ENCODE measurements at regions not wholly inside any gene's neighbourhood (a gene's known extent, or its start where the extent isn't known, plus 50 kb on each side); places are given as distances from the start of the nearest gene placed in this dataset.

DNA sequence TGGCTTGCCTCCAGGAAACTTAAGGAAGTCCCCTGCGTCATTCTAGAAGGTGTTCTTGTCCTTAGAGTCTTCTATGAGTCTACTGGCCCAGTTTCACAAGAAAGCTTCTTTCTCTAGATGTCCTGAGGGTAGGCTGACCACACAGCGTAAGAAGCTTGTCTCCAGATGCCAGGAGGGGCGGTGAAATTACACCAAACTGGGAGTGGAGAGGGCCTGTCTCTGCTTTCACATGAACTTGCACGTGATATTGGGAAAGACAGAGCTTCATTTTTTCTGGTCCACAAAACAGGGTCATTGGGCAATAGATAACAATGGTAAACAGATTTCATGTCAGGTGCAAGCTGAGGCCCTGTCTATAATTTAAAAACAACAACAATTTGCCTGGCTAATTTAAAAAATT, 85.7 kb upstream of the TBX3 start:
- Mint-ChIP-seq H3K36me3 (no peaks in the 10 kb centered on the region), H3K9me3 (no peaks in the 10 kb centered on the region), H3K27ac (no peak overlapping the region), H3K4me3 (no peak overlapping the region), H3K27me3 (ENCODE audit: insufficient read depth, low read depth) (peaks cover 4% of the 10 kb centered on the region), H3K4me1 (peaks cover 23% of the 10 kb centered on the region)
- TF ChIP-seq EZH2 (IDR thresholded peaks at IDR 0.05) (no peak), CTCF (IDR thresholded peaks at IDR 0.05) (no peak), EZH2phosphoT487 (IDR thresholded peaks at IDR 0.05) (no peak)
- no peaks in the 10 kb centered on the region for H4K20me1 ChIP-seq (ENCODE audit: low read depth)
- no peak overlapping the region for H2AFZ ChIP-seq (replicated peaks)
- no peaks in the 10 kb centered on the region for H3K36me3 ChIP-seq
- no peaks in the 10 kb centered on the region for H3F3A ChIP-seq (ENCODE audit: low read depth)
- no peaks in the 10 kb centered on the region for H3K9me3 ChIP-seq (ENCODE audit: low read depth)
- no peak overlapping the region for H3K9ac ChIP-seq
- H3K4me1 ChIP-seq, result peaks cover 7% of the 10 kb centered on the region
- no peak overlapping the region for H3K27ac ChIP-seq
- H3K79me2 ChIP-seq (ENCODE audit: low read depth), result no peaks in the 10 kb centered on the region
- DNase-seq (ENCODE audit: low spot score), result no peak
- H3K4me3 ChIP-seq, result no peak overlapping the region
- no peak overlapping the region for H3K4me2 ChIP-seq
- no peaks in the 10 kb centered on the region for H3K27me3 ChIP-seq

GRCh38 chr12:114767906-114768722, 84.1 kb upstream of the TBX3 start:
- Histone ChIP-seq H3K36me3 (no peaks in the 10 kb centered on the region), H3K4me2 (no peak overlapping the region), H3K79me2 (ENCODE audit: low read depth) (no peaks in the 10 kb centered on the region), H3K27ac (no peak overlapping the region), H3K27me3 (no peaks in the 10 kb centered on the region), H3K9me3 (ENCODE audit: low read depth) (no peaks in the 10 kb centered on the region), H3F3A (ENCODE audit: low read depth) (no peaks in the 10 kb centered on the region), H4K20me1 (ENCODE audit: low read depth) (no peaks in the 10 kb centered on the region), H2AFZ (replicated peaks) (no peak overlapping the region), H3K4me3 (no peak overlapping the region), H3K4me1 (peaks cover 10% of the 10 kb centered on the region), H3K9ac (no peak overlapping the region)
- DNase-seq (ENCODE audit: low spot score), result no peak
- Mint-ChIP-seq H3K27me3 (ENCODE audit: insufficient read depth, low read depth) (peaks cover 6% of the 10 kb centered on the region), H3K9me3 (no peaks in the 10 kb centered on the region), H3K4me1 (peaks cover 30% of the 10 kb centered on the region), H3K27ac (peak overlapping the region; percentile 74), H3K4me3 (no peak overlapping the region), H3K36me3 (no peaks in the 10 kb centered on the region)
- TF ChIP-seq EZH2 (IDR thresholded peaks at IDR 0.05), result no peak
- TF ChIP-seq CTCF (IDR thresholded peaks at IDR 0.05), result no peak
- TF ChIP-seq EZH2phosphoT487 (IDR thresholded peaks at IDR 0.05), result no peak

- H3K4me1 ChIP-seq, result peaks cover 10% of the 10 kb centered on the region
- H3K36me3 ChIP-seq, result no peaks in the 10 kb centered on the region
- H3K9ac ChIP-seq, result no peak overlapping the region
- H4K20me1 ChIP-seq (ENCODE audit: low read depth), result no peaks in the 10 kb centered on the region
- peaks cover 12% of the 10 kb centered on the region for H3K27me3 Mint-ChIP-seq (ENCODE audit: insufficient read depth, low read depth)
- no peak overlapping the region for H3K27ac ChIP-seq
- H3K4me3 Mint-ChIP-seq, result no peak overlapping the region
- H3K9me3 Mint-ChIP-seq, result no peaks in the 10 kb centered on the region
- H3K4me3 ChIP-seq, result no peak overlapping the region
- peaks cover 37% of the 10 kb centered on the region for H3K4me1 Mint-ChIP-seq
- peak overlapping the region; percentile 38 for H3K27ac Mint-ChIP-seq
- no peaks in the 10 kb centered on the region for H3K9me3 ChIP-seq (ENCODE audit: low read depth)
- no peak overlapping the region for H2AFZ ChIP-seq (replicated peaks)
- TF ChIP-seq EZH2 (IDR thresholded peaks at IDR 0.05), result no peak
- no peak for TF ChIP-seq EZH2phosphoT487 (IDR thresholded peaks at IDR 0.05)
- H3K36me3 Mint-ChIP-seq, result no peaks in the 10 kb centered on the region
- H3F3A ChIP-seq (ENCODE audit: low read depth), result no peaks in the 10 kb centered on the region
- DNase-seq (ENCODE audit: low spot score), result no peak
- no peak overlapping the region for H3K4me2 ChIP-seq
- H3K79me2 ChIP-seq (ENCODE audit: low read depth), result no peaks in the 10 kb centered on the region
- no peaks in the 10 kb centered on the region for H3K27me3 ChIP-seq
These were observed 83.2 kb upstream of the TBX3 start for GRCh38 chr12:114767084-114767760.
